Glomerular visceral epithelial cell (primary cell): ENCODE measurements at regions not wholly inside any gene's neighbourhood (a gene's known extent, or its start where the extent isn't known, plus 50 kb on each side); places are given as distances from the start of the nearest gene placed in this dataset.

Source experiments
- DNase-seq: peaks from one replicate; pipeline ENCODE4 v3.0.0-alpha.2; 2016; ENCODE audit errors: extremely low spot score

GRCh38 chr3:31224936-31225335, 307.8 kb upstream of the STT3B start:
- no peak for DNase-seq

- no peak for DNase-seq
These were observed 306.8 kb upstream of the STT3B start for GRCh38 chr3:31225923-31226322.

GRCh38 chr3:31226346-31226745, 306.4 kb upstream of the STT3B start:
- no peak for DNase-seq

GRCh38 chr3:31227131-31227562, 305.6 kb upstream of the STT3B start:
- no peak for DNase-seq

- DNase-seq, result no peak
These were observed 302.1 kb upstream of the STT3B start for GRCh38 chr3:31230425-31231223.

GRCh38 chr3:31232055-31233025, 300.4 kb upstream of the STT3B start:
- no peak for DNase-seq

- no peak for DNase-seq
These were observed 298.6 kb upstream of the STT3B start for GRCh38 chr3:31234145-31234544.

GRCh38 chr3:31235062-31235700, 297.5 kb upstream of the STT3B start:
- no peak for DNase-seq

- no peak for DNase-seq
These were observed 294.8 kb upstream of the STT3B start for GRCh38 chr3:31237887-31238286.

GRCh38 chr3:31240013-31240412, 292.7 kb upstream of the STT3B start:
- no peak for DNase-seq

- DNase-seq, result no peak
These were observed 292.3 kb upstream of the STT3B start for GRCh38 chr3:31240466-31240865.

GRCh38 chr3:31240874-31241273, 291.9 kb upstream of the STT3B start:
- DNase-seq, result no peak

GRCh38 chr3:31241533-31241932, 291.2 kb upstream of the STT3B start:
- no peak for DNase-seq

GRCh38 chr3:31242026-31242960, 290.4 kb upstream of the STT3B start:
- no peak for DNase-seq

GRCh38 chr3:31244929-31245817, 287.6 kb upstream of the STT3B start:
- DNase-seq, result no peak

GRCh38 chr3:31246293-31247062, 286.2 kb upstream of the STT3B start:
- no peak for DNase-seq

GRCh38 chr3:31247063-31247447, 285.7 kb upstream of the STT3B start:
- no peak for DNase-seq

GRCh38 chr3:31247850-31248562, 284.7 kb upstream of the STT3B start:
- DNase-seq, result no peak

- DNase-seq, result no peak
These were observed 284.1 kb upstream of the STT3B start for GRCh38 chr3:31248563-31248992.
